ENCODE measurements at regions not wholly inside any gene's neighbourhood (a gene's known extent, or its start where the extent isn't known, plus 50 kb on each side); places are given as distances from the start of the nearest gene placed in this dataset.

- H3K79me2 ChIP-seq (ENCODE audit: insufficient read depth, low read length), result no peaks in the 10 kb centered on the region
- no peak overlapping the region for H3K4me3 ChIP-seq (ENCODE audit: low read depth, low read length, poor library complexity, severe bottlenecking)
- no peak overlapping the region for H3K27ac ChIP-seq (ENCODE audit: low read depth, low read length, poor library complexity, severe bottlenecking)
- no peaks in the 10 kb centered on the region for H3K27me3 ChIP-seq (ENCODE audit: insufficient read depth, low read length)
- no peak overlapping the region for H2AFZ ChIP-seq (ENCODE audit: low read length)
- H3K9me3 ChIP-seq (ENCODE audit: low read length), result no peaks in the 10 kb centered on the region
- H3K9ac ChIP-seq (ENCODE audit: low read length), result no peak overlapping the region
- no peak for TF ChIP-seq EZH2 (IDR thresholded peaks at IDR 0.05; ENCODE audit: borderline replicate concordance, low read length)
- TF ChIP-seq, protein P1, sequence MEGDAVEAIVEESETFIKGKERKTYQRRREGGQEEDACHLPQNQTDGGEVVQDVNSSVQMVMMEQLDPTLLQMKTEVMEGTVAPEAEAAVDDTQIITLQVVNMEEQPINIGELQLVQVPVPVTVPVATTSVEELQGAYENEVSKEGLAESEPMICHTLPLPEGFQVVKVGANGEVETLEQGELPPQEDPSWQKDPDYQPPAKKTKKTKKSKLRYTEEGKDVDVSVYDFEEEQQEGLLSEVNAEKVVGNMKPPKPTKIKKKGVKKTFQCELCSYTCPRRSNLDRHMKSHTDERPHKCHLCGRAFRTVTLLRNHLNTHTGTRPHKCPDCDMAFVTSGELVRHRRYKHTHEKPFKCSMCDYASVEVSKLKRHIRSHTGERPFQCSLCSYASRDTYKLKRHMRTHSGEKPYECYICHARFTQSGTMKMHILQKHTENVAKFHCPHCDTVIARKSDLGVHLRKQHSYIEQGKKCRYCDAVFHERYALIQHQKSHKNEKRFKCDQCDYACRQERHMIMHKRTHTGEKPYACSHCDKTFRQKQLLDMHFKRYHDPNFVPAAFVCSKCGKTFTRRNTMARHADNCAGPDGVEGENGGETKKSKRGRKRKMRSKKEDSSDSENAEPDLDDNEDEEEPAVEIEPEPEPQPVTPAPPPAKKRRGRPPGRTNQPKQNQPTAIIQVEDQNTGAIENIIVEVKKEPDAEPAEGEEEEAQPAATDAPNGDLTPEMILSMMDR (IDR thresholded peaks at IDR 0.05; ENCODE audit: low read length), result no peak
- no peaks in the 10 kb centered on the region for H3K4me1 ChIP-seq (ENCODE audit: insufficient read depth, low read length, severe bottlenecking)
- H3K36me3 ChIP-seq (ENCODE audit: insufficient read depth, low read length), result no peaks in the 10 kb centered on the region
- H3K9me2 ChIP-seq (ENCODE audit: low read depth, low read length), result no peaks in the 10 kb centered on the region
- no peaks in the 10 kb centered on the region for H3F3A ChIP-seq (ENCODE audit: insufficient read depth, low read length)
- no peaks in the 10 kb centered on the region for H4K20me1 ChIP-seq (ENCODE audit: insufficient read depth, low read length)
- H3K4me2 ChIP-seq (ENCODE audit: low read length), result no peak overlapping the region
Observed at GRCh38 chr9:89799766-89800165, 195.0 kb downstream of the GADD45G start.

- no peak overlapping the region for H3K4me2 ChIP-seq (ENCODE audit: low read length)
- H3F3A ChIP-seq (ENCODE audit: insufficient read depth, low read length), result no peaks in the 10 kb centered on the region
- H3K4me3 ChIP-seq (ENCODE audit: low read depth, low read length, poor library complexity, severe bottlenecking), result no peak overlapping the region
- H3K27me3 ChIP-seq (ENCODE audit: insufficient read depth, low read length), result no peaks in the 10 kb centered on the region
- no peak overlapping the region for H2AFZ ChIP-seq (ENCODE audit: low read length)
- H3K27ac ChIP-seq (ENCODE audit: low read depth, low read length, poor library complexity, severe bottlenecking), result no peak overlapping the region
- no peaks in the 10 kb centered on the region for H3K9me2 ChIP-seq (ENCODE audit: low read depth, low read length)
- no peaks in the 10 kb centered on the region for H4K20me1 ChIP-seq (ENCODE audit: insufficient read depth, low read length)
- no peaks in the 10 kb centered on the region for H3K79me2 ChIP-seq (ENCODE audit: insufficient read depth, low read length)
- no peaks in the 10 kb centered on the region for H3K4me1 ChIP-seq (ENCODE audit: insufficient read depth, low read length, severe bottlenecking)
- no peaks in the 10 kb centered on the region for H3K9me3 ChIP-seq (ENCODE audit: low read length)
- H3K9ac ChIP-seq (ENCODE audit: low read length), result no peak overlapping the region
- TF ChIP-seq EZH2 (IDR thresholded peaks at IDR 0.05; ENCODE audit: borderline replicate concordance, low read length), result no peak
- TF ChIP-seq, protein P1 (IDR thresholded peaks at IDR 0.05; ENCODE audit: low read length), result no peak
- H3K36me3 ChIP-seq (ENCODE audit: insufficient read depth, low read length), result no peaks in the 10 kb centered on the region
Observed at GRCh38 chr9:89801341-89801740, 196.5 kb downstream of the GADD45G start.

DNA sequence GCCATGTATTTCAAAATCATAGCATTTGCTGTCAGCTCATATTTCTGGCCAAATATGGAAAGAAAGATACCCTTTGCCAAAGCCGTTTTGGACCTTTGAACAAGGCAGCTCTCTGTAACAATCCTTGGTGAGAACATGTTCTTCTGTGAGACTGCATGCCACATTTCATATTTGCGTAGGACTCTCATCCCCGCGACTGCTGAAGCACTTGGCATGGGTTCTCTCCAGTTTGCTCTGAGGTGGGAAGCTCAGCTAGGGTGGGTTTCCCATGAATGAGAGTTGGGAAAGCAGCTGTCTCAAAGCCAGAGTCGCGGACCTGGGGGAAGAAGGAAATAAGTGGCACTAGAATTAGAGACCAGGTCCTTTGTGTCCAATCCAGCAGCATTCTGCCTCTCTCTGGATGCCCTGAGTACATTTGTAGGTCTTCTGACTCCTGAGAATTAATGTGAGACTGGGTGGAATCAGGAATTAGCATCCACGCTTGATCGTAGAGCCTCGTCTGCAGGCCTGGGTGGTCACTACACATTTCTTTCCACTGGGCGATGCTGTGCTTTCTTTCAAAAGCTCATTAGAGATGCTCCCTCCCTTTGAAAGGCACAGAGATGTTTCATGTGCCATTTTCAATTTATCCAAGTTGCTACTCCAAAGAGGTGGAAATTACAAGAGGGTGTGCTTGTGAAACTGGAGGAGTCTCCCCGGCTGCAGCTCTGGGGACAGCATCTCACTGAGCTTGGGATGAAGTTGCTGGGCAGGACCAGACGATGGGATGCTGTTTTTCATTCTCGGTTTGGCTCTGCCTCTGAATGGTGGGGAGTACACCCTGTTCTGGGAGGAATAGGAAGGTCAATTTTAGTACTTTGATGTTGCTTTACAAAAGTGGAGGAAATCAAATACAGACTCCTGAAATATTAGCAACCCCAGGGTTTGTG lies 197.2 kb downstream of the GADD45G start:
- H3F3A ChIP-seq (ENCODE audit: insufficient read depth, low read length), result no peaks in the 10 kb centered on the region
- H4K20me1 ChIP-seq (ENCODE audit: insufficient read depth, low read length), result no peaks in the 10 kb centered on the region
- H3K9me2 ChIP-seq (ENCODE audit: low read depth, low read length), result no peaks in the 10 kb centered on the region
- no peak overlapping the region for H3K4me3 ChIP-seq (ENCODE audit: low read depth, low read length, poor library complexity, severe bottlenecking)
- no peak overlapping the region for H3K27ac ChIP-seq (ENCODE audit: low read depth, low read length, poor library complexity, severe bottlenecking)
- no peaks in the 10 kb centered on the region for H3K36me3 ChIP-seq (ENCODE audit: insufficient read depth, low read length)
- H2AFZ ChIP-seq (ENCODE audit: low read length), result no peak overlapping the region
- no peaks in the 10 kb centered on the region for H3K79me2 ChIP-seq (ENCODE audit: insufficient read depth, low read length)
- no peak overlapping the region for H3K9ac ChIP-seq (ENCODE audit: low read length)
- H3K9me3 ChIP-seq (ENCODE audit: low read length), result no peaks in the 10 kb centered on the region
- H3K4me1 ChIP-seq (ENCODE audit: insufficient read depth, low read length, severe bottlenecking), result no peaks in the 10 kb centered on the region
- no peaks in the 10 kb centered on the region for H3K27me3 ChIP-seq (ENCODE audit: insufficient read depth, low read length)
- H3K4me2 ChIP-seq (ENCODE audit: low read length), result no peak overlapping the region
- TF ChIP-seq, protein P1 (IDR thresholded peaks at IDR 0.05; ENCODE audit: low read length), result no peak

Measured in OCI-LY1 (cell line).